Progenitor cell of endocrine pancreas (in vitro differentiated cells): ENCODE measurements at regions not wholly inside any gene's neighbourhood (a gene's known extent, or its start where the extent isn't known, plus 50 kb on each side); places are given as distances from the start of the nearest gene placed in this dataset.

Experiments used
- DNase-seq: peaks from one replicate; pipeline ENCODE4 v3.0.0; 2021; ENCODE audit warnings: low spot score; ENCODE audit not compliant: unreplicated experiment
- H3K27ac Mint-ChIP-seq: 2 replicates; pipeline ENCODE4 v1.8.0; 2021; ENCODE audit warnings: mild to moderate bottlenecking, moderate library complexity, mixed read lengths
- H3K27me3 Mint-ChIP-seq: 2 replicates; pipeline ENCODE4 v1.8.0; 2021; ENCODE audit warnings: mixed read lengths
- H3K36me3 Mint-ChIP-seq: 2 replicates; pipeline ENCODE4 v1.8.0; 2022; ENCODE audit warnings: mixed read lengths; ENCODE audit not compliant: insufficient read depth
- H3K4me1 Mint-ChIP-seq: 2 replicates; pipeline ENCODE4 v1.8.0; 2021; ENCODE audit warnings: low read depth, mixed read lengths
- H3K4me3 Mint-ChIP-seq: 2 replicates; pipeline ENCODE4 v1.8.0; 2021; ENCODE audit warnings: low read depth, mild to moderate bottlenecking, moderate library complexity, mixed read lengths
- H3K9me3 Mint-ChIP-seq: 2 replicates; pipeline ENCODE4 v1.8.0; 2021; ENCODE audit warnings: low read depth, mixed read lengths
- TF ChIP-seq, protein P1 (sequence below): fragments of 200-600 bp; sonication (generic); IDR thresholded peaks from one replicate; pipeline ENCODE4 v1.5.0; 2021; ENCODE audit warnings: antibody characterized with exemption, mild to moderate bottlenecking; ENCODE audit not compliant: unreplicated experiment

DNA sequence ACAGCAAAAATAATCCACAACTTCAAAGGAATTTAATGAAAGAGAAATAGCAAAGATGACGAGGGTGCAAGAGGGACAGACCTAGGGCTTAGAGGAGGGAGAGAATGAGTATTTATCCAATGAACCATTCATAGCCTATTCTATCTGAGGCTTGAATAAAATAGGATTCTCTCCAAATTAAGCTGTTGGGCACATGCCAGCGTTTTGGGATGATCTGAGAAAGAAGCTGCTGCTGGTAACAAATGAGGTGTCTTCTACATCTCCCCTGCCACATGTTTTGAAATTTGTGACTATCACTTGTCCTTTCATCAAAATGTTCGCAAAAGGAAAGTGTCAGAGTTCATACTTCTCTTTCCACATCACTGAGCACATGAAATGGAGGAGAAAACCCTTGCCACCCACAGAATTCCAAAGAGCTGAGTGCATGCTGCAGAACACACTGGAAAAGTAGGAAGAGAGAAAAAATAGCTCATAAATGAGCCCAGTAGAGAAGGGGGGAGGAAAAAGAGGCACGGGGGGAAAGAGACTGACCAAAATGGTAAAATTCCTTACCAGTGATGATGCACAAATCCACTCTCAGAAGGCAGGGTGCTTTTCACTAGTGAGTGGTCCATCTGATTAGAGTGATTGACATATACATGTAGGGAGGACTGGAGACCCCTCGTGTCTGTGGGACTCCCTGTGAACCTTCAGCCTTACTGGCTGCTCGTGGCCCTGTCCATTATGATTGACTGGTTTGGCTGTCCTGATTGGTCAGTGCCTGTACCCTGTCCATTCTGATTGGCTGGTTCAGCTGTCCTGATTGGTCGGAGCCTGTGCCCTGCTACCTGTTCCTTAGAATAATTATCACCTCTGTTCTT, 180.5 kb downstream of the OGFRL1 start:
- no peaks in the 10 kb centered on the region for H3K27me3 Mint-ChIP-seq
- H3K9me3 Mint-ChIP-seq, result peaks cover 15% of the 10 kb centered on the region
- TF ChIP-seq, protein P1, sequence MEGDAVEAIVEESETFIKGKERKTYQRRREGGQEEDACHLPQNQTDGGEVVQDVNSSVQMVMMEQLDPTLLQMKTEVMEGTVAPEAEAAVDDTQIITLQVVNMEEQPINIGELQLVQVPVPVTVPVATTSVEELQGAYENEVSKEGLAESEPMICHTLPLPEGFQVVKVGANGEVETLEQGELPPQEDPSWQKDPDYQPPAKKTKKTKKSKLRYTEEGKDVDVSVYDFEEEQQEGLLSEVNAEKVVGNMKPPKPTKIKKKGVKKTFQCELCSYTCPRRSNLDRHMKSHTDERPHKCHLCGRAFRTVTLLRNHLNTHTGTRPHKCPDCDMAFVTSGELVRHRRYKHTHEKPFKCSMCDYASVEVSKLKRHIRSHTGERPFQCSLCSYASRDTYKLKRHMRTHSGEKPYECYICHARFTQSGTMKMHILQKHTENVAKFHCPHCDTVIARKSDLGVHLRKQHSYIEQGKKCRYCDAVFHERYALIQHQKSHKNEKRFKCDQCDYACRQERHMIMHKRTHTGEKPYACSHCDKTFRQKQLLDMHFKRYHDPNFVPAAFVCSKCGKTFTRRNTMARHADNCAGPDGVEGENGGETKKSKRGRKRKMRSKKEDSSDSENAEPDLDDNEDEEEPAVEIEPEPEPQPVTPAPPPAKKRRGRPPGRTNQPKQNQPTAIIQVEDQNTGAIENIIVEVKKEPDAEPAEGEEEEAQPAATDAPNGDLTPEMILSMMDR, result no peak
- no peak for DNase-seq
- H3K4me1 Mint-ChIP-seq, result no peaks in the 10 kb centered on the region
- no peak overlapping the region for H3K27ac Mint-ChIP-seq
- no peak overlapping the region for H3K4me3 Mint-ChIP-seq
- no peaks in the 10 kb centered on the region for H3K36me3 Mint-ChIP-seq

DNA sequence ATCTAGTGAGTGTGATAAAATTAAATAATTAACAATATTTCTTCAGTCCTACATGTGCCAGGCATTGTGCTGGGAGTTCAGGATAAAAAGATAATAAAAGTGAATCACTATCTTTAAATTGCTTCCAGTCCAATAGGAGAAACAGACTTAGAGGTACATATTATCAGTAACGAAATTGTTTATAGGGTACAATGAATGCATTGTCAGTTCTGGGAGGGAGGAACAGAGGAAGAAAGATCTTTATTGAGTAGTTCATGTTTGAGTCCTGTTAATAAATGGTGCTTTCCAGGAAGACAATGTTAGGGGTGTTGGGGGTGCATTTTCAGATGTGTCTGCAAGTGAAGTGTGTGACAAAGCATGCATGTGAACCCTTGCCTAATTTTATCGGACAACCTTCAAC, 183.1 kb downstream of the OGFRL1 start:
- DNase-seq, result no peak
- Mint-ChIP-seq H3K36me3 (no peaks in the 10 kb centered on the region), H3K27me3 (no peaks in the 10 kb centered on the region), H3K4me1 (no peaks in the 10 kb centered on the region), H3K9me3 (peaks cover 3% of the 10 kb centered on the region), H3K4me3 (no peak overlapping the region), H3K27ac (no peak overlapping the region)
- TF ChIP-seq, protein P1, result no peak

DNA sequence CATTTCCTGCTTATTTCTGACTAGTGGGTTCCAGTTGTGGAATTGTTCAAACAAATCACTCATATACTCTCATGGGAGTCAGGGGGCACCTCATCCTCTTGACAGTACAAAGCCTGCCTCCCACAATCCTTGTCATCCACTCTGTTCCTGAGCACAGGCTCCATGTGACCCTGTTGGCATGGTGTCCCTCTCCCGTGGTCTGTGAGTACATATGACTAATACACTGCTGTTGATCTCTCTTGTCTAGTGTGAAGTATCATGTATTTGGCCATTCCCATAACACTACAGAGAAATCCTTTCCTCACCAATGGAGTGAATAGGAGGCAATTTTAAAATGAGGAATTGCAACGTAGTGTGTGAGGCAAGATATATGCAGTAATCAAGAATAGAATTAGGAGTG, 185.3 kb downstream of the OGFRL1 start:
- H3K27me3 Mint-ChIP-seq, result no peaks in the 10 kb centered on the region
- H3K9me3 Mint-ChIP-seq, result peaks cover 3% of the 10 kb centered on the region
- H3K4me3 Mint-ChIP-seq, result no peak overlapping the region
- peaks cover 2% of the 10 kb centered on the region for H3K4me1 Mint-ChIP-seq
- TF ChIP-seq, protein P1, result no peak
- H3K27ac Mint-ChIP-seq, result no peak overlapping the region
- H3K36me3 Mint-ChIP-seq, result no peaks in the 10 kb centered on the region
- DNase-seq, result no peak

GRCh38 chr6:71474942-71475341, 186.3 kb downstream of the OGFRL1 start:
- Mint-ChIP-seq H3K4me3 (no peak overlapping the region), H3K9me3 (no peaks in the 10 kb centered on the region), H3K27ac (no peak overlapping the region), H3K27me3 (no peaks in the 10 kb centered on the region), H3K4me1 (peaks cover 2% of the 10 kb centered on the region), H3K36me3 (no peaks in the 10 kb centered on the region)
- TF ChIP-seq, protein P1, result no peak
- DNase-seq, result no peak

DNA sequence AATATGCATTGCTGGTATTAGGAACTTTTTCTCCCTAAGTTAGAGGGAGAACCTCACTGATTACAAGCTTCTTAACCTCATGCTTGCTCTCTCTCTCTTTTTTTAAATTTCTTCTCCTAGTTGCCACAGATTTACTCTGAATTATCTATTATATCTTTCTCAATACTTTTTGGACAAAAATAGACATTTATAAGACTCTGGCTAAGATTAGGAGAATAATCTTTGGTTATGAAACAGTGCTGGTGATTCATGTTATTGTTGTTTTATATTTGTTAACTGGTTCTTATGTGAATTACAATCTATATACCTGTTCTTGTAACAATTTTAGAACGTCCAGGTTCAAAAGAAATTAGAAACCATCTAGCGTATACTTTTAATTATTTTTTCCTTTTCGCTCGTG, 187.8 kb downstream of the OGFRL1 start:
- Mint-ChIP-seq H3K27ac (no peak overlapping the region), H3K4me3 (no peak overlapping the region), H3K4me1 (peaks cover 2% of the 10 kb centered on the region), H3K27me3 (no peaks in the 10 kb centered on the region), H3K9me3 (no peaks in the 10 kb centered on the region), H3K36me3 (no peaks in the 10 kb centered on the region)
- TF ChIP-seq, protein P1, result no peak
- DNase-seq, result no peak
